HepG2 (cell line): ENCODE measurements at regions not wholly inside any gene's neighbourhood (a gene's known extent, or its start where the extent isn't known, plus 50 kb on each side); places are given as distances from the start of the nearest gene placed in this dataset.

ENCODE experiments used
- ATAC-seq: fragments of 200-7000 bp; cut with Tn5 transposase; 3 replicates; pipeline ENCODE4 v1.9.1; 2020; ENCODE audit warnings: mild to moderate bottlenecking, moderate library complexity
- BruUV-seq: library from RNA; stranded (reverse); fragments of 400-500 nt; replicated peaks from 2 replicates; lab custom pipeline; 2021; lab: Mats Ljungman, UMichigan
- CTCF ChIA-PET: fragments of 300-600 bp; formaldehyde crosslinking; extraction: SDS; loops from one replicate; lab custom pipeline; 2021; ENCODE audit warnings: low total read pairs, inconsistent platforms, low intra/inter-chr PET ratio; lab: Yijun Ruan, JAX
- POLR2A ChIA-PET: fragments of 350-600 bp; sonication (Branson Sonifier 250); formaldehyde crosslinking; loops from one replicate; lab custom pipeline; 2020; ENCODE audit warnings: antibody characterized with exemption, inconsistent platforms; lab: Yijun Ruan, JAX
- DNase-seq: peaks from one replicate; pipeline ENCODE4 v3.0.0-alpha.2; 2015; ENCODE audit warnings: low spot score
- FAIRE-seq: peaks from 3 replicates; lab custom pipeline; 2011; peaks lifted over from hg19 to GRCh38; lab: Jason Lieb, UNC
- H2AFZ ChIP-seq: one replicate; pipeline ENCODE4 v1.6.1; 2011; ENCODE audit warnings: low read length, inconsistent platforms
- H3K27ac ChIP-seq: fragments of 300-600 bp; 3 replicates; pipeline ENCODE4 v1.8.0; 2011; ENCODE audit warnings: mixed run types, mild to moderate bottlenecking, mixed read lengths, low read length, inconsistent platforms; ENCODE audit not compliant: insufficient read depth; ENCODE audit errors: extremely low read length
- H3K27me3 ChIP-seq, 2 experiments: fragments of 200-600 bp in 1 of 2; 2 replicates in 1 of 2; 3 replicates in 1 of 2; pipeline versions ENCODE4 v1.6.0 to v1.8.0; 2011; ENCODE audit warnings: low read length in 2 of 2, mild to moderate bottlenecking in 2 of 2, moderate library complexity in 2 of 2, inconsistent platforms in 1 of 2; ENCODE audit not compliant: insufficient read depth in 2 of 2, control insufficient read depth in 1 of 2
- H3K36me3 ChIP-seq, 2 experiments: fragments of 200-600 bp in 1 of 2; replicated peaks in 1 of 2; 2 replicates in 1 of 2; 3 replicates in 1 of 2; pipeline versions ENCODE4 v1.5.1 to v1.8.0; 2011; ENCODE audit warnings: low read length in 2 of 2, inconsistent platforms in 1 of 2; ENCODE audit not compliant: insufficient read depth in 2 of 2, control insufficient read depth in 1 of 2
- H3K4me1 ChIP-seq: 2 replicates; pipeline ENCODE4 v1.5.1; 2012; ENCODE audit warnings: low read length, inconsistent platforms; ENCODE audit not compliant: insufficient read depth
- H3K4me2 ChIP-seq: 2 replicates; pipeline ENCODE4 v1.6.0; 2011; ENCODE audit warnings: low read depth, low read length, inconsistent platforms
- H3K4me3 ChIP-seq, 3 experiments: fragments of 200-600 bp in 1 of 3; sonication (generic), shearing (Covaris generic) in 1 of 3; replicated peaks in 1 of 3; 2 replicates each; pipeline ENCODE4 v1.5.1; 2011 to 2016; ENCODE audit warnings: low read length in 3 of 3, inconsistent platforms in 2 of 3, low read depth in 2 of 3, mild to moderate bottlenecking in 2 of 3, control low read depth in 1 of 3, mixed read lengths in 1 of 3; ENCODE audit not compliant: insufficient read depth in 1 of 3
- H3K79me2 ChIP-seq: one replicate; pipeline ENCODE4 v1.6.1; 2011; ENCODE audit warnings: low read length, inconsistent platforms; ENCODE audit not compliant: insufficient read depth
- H3K9ac ChIP-seq: 2 replicates; pipeline ENCODE4 v1.6.0; 2011; ENCODE audit warnings: mild to moderate bottlenecking, low read depth, low read length, inconsistent platforms; ENCODE audit not compliant: insufficient read depth
- H3K9me3 ChIP-seq: 2 replicates; pipeline ENCODE4 v1.5.1; 2012; ENCODE audit warnings: mild to moderate bottlenecking, low read length
- H4K20me1 ChIP-seq: 2 replicates; pipeline ENCODE4 v1.6.0; 2011; ENCODE audit warnings: inconsistent platforms, mild to moderate bottlenecking, low read length, moderate library complexity; ENCODE audit not compliant: insufficient read depth
- DNMT1 ChIP-seq: sonication (generic); formaldehyde crosslinking; IDR thresholded peaks from 2 replicates; pipeline ENCODE4 v1.5.1; 2020; ENCODE audit warnings: mild to moderate bottlenecking, missing genetic modification reagents
- DPF2 ChIP-seq: sonication (generic); formaldehyde crosslinking; IDR thresholded peaks from 2 replicates; pipeline ENCODE4 v1.4.0; 2020; ENCODE audit warnings: mild to moderate bottlenecking, low read depth, missing genetic modification reagents, borderline replicate concordance
- GATAD1 ChIP-seq: IDR thresholded peaks from 2 replicates; pipeline ENCODE4 v1.6.1; 2016; ENCODE audit warnings: missing genetic modification reagents, missing compliant biosample characterization
- GZF1 ChIP-seq: sonication (generic); formaldehyde crosslinking; IDR thresholded peaks from 2 replicates; pipeline ENCODE4 v1.5.1; 2020; ENCODE audit warnings: mild to moderate bottlenecking, missing genetic modification reagents
- KMT2A ChIP-seq: sonication (generic); formaldehyde crosslinking; IDR thresholded peaks from 2 replicates; pipeline ENCODE4 v1.4.0; 2020; ENCODE audit warnings: missing genetic modification reagents
- REL ChIP-seq: sonication (generic); formaldehyde crosslinking; conservative IDR thresholded peaks from 2 replicates; pipeline ENCODE4 v1.8.0; 2022; ENCODE audit warnings: mild to moderate bottlenecking, missing genetic modification reagents, moderate library complexity
- SNAPC2 ChIP-seq: sonication (generic); formaldehyde crosslinking; IDR thresholded peaks from 2 replicates; pipeline ENCODE4 v1.8.1; 2022; ENCODE audit warnings: mild to moderate bottlenecking, missing genetic modification reagents
- SPEN ChIP-seq: sonication (generic); formaldehyde crosslinking; IDR thresholded peaks from 2 replicates; pipeline ENCODE4 v1.5.1; 2020; ENCODE audit warnings: low read depth, mild to moderate bottlenecking, missing genetic modification reagents
- ZBTB46 ChIP-seq: sonication (generic); formaldehyde crosslinking; IDR thresholded peaks from 2 replicates; pipeline ENCODE4 v1.4.0; 2020; ENCODE audit warnings: mild to moderate bottlenecking, missing genetic modification reagents, borderline replicate concordance
- ZNF12 ChIP-seq: sonication (generic); formaldehyde crosslinking; IDR thresholded peaks from 2 replicates; pipeline ENCODE4 v1.5.0; 2020; ENCODE audit warnings: missing genetic modification reagents
- ZNF276 ChIP-seq: sonication (generic); formaldehyde crosslinking; IDR thresholded peaks from 2 replicates; pipeline ENCODE4 v1.4.0; 2020; ENCODE audit warnings: mild to moderate bottlenecking, low read depth, missing genetic modification reagents
- ZNF317 ChIP-seq: sonication (generic); formaldehyde crosslinking; IDR thresholded peaks from 2 replicates; pipeline ENCODE4 v1.5.0; 2020; ENCODE audit warnings: mild to moderate bottlenecking, missing genetic modification reagents
- ZNF543 ChIP-seq: sonication (generic); formaldehyde crosslinking; IDR thresholded peaks from 2 replicates; pipeline ENCODE4 v1.4.0; 2020; ENCODE audit warnings: mild to moderate bottlenecking, missing genetic modification reagents
- ZNF546 ChIP-seq: sonication (generic); formaldehyde crosslinking; conservative IDR thresholded peaks from 2 replicates; pipeline ENCODE4 v1.8.1; 2023; ENCODE audit warnings: mild to moderate bottlenecking, missing genetic modification reagents
- ZNF737 ChIP-seq: sonication (generic); formaldehyde crosslinking; IDR thresholded peaks from 2 replicates; pipeline ENCODE4 v1.5.0; 2020; ENCODE audit warnings: missing genetic modification reagents, mild to moderate bottlenecking, borderline replicate concordance
- WGBS: methylation state at CpG from one replicate; pipeline ENCODE4 v1.1.6; 2017; ENCODE audit warnings: low lambda C conversion rate; 5-methylcytosine and 5-hydroxymethylcytosine counted together
- in situ Hi-C: cut with HindIII; loops from 2 replicates; pipeline ENCODE4 v1.10.0; 2017; ENCODE audit warnings: low pct_unique_long_range_greater_than_20kb; ENCODE audit not compliant: extremely low pct_ligation_motif_present
- intact Hi-C: fragments of 100-400 bp; cut with micrococcal nuclease; formaldehyde crosslinking; loops from one replicate; pipeline ENCODE4 v1.10.0; 2022; ENCODE audit not compliant: unreplicated experiment
- TF ChIP-seq, protein P1 (sequence below): sonication (generic); formaldehyde crosslinking; IDR thresholded peaks from 2 replicates; pipeline ENCODE4 v1.9.0; 2022; ENCODE audit warnings: missing genetic modification reagents, mild to moderate bottlenecking, borderline replicate concordance
- TF ChIP-seq, protein P2 (sequence below): sonication (generic); formaldehyde crosslinking; IDR thresholded peaks from 2 replicates; pipeline ENCODE4 v1.5.1; 2020; ENCODE audit warnings: mild to moderate bottlenecking, missing genetic modification reagents, borderline replicate concordance

GRCh38 chr10:130351466-130352290 is 215.5 kb downstream of the GLRX3 start:
- 15% methylated on average over 10 of the region's 17 CpGs for WGBS
- H3K79me2 ChIP-seq, result no peaks in the 10 kb centered on the region
- CTCF ChIA-PET, result no interaction called here
- H3K27me3 ChIP-seq, result no peaks in the 10 kb centered on the region; a peak in 2 of 5 replicates
- no peak overlapping the region for H3K9ac ChIP-seq
- in situ Hi-C loops, result no loop called here
- no peaks in the 10 kb centered on the region for H3K4me1 ChIP-seq
- DNase-seq (no peak), ATAC-seq (no peak), FAIRE-seq (no peak)
- no peaks in the 10 kb centered on the region for H3K9me3 ChIP-seq
- no peak overlapping the region for H3K4me3 ChIP-seq
- intact Hi-C loops, result no loop called here
- H2AFZ ChIP-seq, result no peak overlapping the region
- no peak overlapping the region for H3K27ac ChIP-seq
- H4K20me1 ChIP-seq, result no peaks in the 10 kb centered on the region
- no TSS peak for BruUV-seq
- no peak overlapping the region for H3K4me2 ChIP-seq
- POLR2A ChIA-PET, result no interaction called here
- no peaks in the 10 kb centered on the region for H3K36me3 ChIP-seq
- no peak for TF ChIP-seq ZNF317 (CRISPR knock-in tag)
- TF ChIP-seq, protein P1, sequence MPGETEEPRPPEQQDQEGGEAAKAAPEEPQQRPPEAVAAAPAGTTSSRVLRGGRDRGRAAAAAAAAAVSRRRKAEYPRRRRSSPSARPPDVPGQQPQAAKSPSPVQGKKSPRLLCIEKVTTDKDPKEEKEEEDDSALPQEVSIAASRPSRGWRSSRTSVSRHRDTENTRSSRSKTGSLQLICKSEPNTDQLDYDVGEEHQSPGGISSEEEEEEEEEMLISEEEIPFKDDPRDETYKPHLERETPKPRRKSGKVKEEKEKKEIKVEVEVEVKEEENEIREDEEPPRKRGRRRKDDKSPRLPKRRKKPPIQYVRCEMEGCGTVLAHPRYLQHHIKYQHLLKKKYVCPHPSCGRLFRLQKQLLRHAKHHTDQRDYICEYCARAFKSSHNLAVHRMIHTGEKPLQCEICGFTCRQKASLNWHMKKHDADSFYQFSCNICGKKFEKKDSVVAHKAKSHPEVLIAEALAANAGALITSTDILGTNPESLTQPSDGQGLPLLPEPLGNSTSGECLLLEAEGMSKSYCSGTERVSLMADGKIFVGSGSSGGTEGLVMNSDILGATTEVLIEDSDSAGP, result no peak
- TF ChIP-seq ZNF737, result no peak
- TF ChIP-seq DNMT1, result no peak
- TF ChIP-seq SPEN (CRISPR knock-in tag), result no peak
- no peak for TF ChIP-seq DPF2 (CRISPR knock-in tag)
- TF ChIP-seq, protein P2, sequence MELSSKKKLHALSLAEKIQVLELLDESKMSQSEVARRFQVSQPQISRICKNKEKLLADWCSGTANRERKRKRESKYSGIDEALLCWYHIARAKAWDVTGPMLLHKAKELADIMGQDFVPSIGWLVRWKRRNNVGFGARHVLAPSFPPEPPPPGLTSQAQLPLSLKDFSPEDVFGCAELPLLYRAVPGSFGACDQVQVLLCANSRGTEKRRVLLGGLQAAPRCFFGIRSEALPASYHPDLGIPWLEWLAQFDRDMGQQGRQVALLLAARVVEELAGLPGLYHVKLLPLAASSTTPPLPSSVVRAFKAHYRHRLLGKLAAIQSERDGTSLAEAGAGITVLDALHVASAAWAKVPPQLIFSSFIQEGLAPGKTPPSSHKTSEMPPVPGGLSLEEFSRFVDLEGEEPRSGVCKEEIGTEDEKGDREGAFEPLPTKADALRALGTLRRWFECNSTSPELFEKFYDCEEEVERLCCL (CRISPR knock-in tag), result no peak
- no peak for TF ChIP-seq KMT2A (CRISPR knock-in tag)
- TF ChIP-seq GZF1 (CRISPR knock-in tag), result no peak
- no peak for TF ChIP-seq GATAD1 (CRISPR knock-in tag)
- no peak for TF ChIP-seq ZNF546
- no peak for TF ChIP-seq SNAPC2 (CRISPR knock-in tag)
- TF ChIP-seq ZNF12 (CRISPR knock-in tag), result no peak
- no peak for TF ChIP-seq ZBTB46 (CRISPR knock-in tag)
- TF ChIP-seq ZNF276, result no peak
- TF ChIP-seq REL, result no peak
- TF ChIP-seq ZNF543 (CRISPR knock-in tag), result no peak
